ENCODE measurements at regions not wholly inside any gene's neighbourhood (a gene's known extent, or its start where the extent isn't known, plus 50 kb on each side); places are given as distances from the start of the nearest gene placed in this dataset.

- DNase-seq (ENCODE audit: low spot score): no peak
- in situ Hi-C loops (cut with MboI; ENCODE audit: low sequenced_read_pairs, unreplicated experiment): no loop called here
Measured at GRCh38 chr6:100132005-100132404, 138.0 kb upstream of the MCHR2 start.

GRCh38 chr6:100130630-100131029 lies 136.6 kb upstream of the MCHR2 start:
- in situ Hi-C loops (cut with MboI; ENCODE audit: low sequenced_read_pairs, unreplicated experiment): no loop called here
- no peak for DNase-seq (ENCODE audit: low spot score)
- TF ChIP-seq CTCF (IDR thresholded peaks at IDR 0.05; ENCODE audit: borderline replicate concordance, control extremely low read depth, extremely low read depth, insufficient read depth, missing control alignments): no peak

More at GRCh38 chr6:100132005-100132404, 138.0 kb upstream of the MCHR2 start:
- no peak for TF ChIP-seq CTCF (IDR thresholded peaks at IDR 0.05; ENCODE audit: borderline replicate concordance, control extremely low read depth, extremely low read depth, insufficient read depth, missing control alignments)

DNA sequence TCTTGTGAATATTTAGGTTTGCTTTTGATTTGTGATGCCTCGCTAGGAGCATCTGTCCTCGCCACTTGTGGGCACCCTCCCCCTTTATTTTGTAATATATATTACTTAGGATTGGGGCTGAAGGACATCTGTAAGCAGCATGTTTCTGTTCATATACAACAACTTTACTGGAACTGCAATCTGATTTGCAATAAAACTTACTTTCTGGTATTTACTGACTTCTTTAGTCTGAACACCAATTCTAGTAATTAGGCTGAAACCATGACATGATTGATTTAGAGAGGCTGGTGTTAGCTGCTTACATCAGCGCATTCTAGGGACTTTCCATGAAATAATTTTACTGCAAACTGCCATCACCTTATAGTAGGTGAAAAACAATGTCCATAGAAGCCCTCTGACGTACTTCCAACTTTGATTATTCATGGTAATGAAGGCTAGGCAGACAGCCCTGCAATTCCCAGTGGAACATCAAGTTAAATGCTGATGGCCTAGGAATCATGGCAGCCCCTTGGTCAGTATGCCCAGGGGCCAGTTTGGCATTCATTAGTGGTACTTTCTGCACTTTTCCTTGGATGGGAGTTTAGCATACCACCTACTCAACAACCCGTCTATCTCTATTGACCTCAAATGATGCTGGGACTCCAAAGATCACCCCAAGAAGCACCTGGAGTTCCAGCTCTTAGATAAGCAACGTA lies 132.9 kb upstream of the MCHR2 start:
- TF ChIP-seq CTCF (IDR thresholded peaks at IDR 0.05; ENCODE audit: borderline replicate concordance, control extremely low read depth, extremely low read depth, insufficient read depth, missing control alignments): no peak
- in situ Hi-C loops (cut with MboI; ENCODE audit: low sequenced_read_pairs, unreplicated experiment): no loop called here
- DNase-seq (ENCODE audit: low spot score): peak; percentile 17

DNA sequence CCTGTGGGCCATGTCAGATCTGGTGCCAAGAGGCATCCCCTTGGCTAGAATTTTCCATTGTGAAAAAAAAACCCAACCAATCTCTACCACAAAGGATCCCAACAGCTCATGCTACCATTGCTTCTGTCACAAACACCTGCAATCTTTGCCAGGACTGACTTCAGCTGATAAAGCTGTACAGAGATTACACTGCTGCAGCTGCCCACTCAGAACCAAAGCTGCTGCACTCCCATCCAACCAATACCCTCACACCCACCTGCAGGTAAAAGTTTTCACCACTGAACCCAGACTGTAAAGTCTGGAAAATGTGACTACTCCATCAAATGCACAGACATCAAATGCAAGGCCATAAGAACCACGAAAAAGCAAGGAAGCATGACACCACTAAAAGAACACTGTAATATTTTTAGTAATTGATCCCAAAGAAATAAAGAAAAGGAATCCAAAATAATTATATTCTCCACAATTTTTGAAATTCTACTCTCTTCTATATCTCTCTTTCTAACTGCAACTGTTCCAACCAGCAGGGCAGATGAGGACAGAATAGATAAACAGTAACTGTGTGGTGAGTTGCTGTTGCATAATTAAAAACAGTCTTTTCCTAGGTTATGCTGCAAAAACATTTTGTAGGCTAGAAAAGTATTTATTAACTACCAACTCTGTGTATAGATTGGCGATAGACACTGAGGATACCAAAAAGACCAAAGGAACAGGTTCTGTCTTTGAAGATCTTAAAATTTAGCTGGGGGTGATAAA lies 128.0 kb upstream of the MCHR2 start:
- no peak for TF ChIP-seq CTCF (IDR thresholded peaks at IDR 0.05; ENCODE audit: borderline replicate concordance, control extremely low read depth, extremely low read depth, insufficient read depth, missing control alignments)
- DNase-seq (ENCODE audit: low spot score): no peak
- in situ Hi-C loops (cut with MboI; ENCODE audit: low sequenced_read_pairs, unreplicated experiment): loop anchor here (25.0 kb wide), 1 partner anchor 540 kb away; no protein-coding TSS in a partner anchor

DNA sequence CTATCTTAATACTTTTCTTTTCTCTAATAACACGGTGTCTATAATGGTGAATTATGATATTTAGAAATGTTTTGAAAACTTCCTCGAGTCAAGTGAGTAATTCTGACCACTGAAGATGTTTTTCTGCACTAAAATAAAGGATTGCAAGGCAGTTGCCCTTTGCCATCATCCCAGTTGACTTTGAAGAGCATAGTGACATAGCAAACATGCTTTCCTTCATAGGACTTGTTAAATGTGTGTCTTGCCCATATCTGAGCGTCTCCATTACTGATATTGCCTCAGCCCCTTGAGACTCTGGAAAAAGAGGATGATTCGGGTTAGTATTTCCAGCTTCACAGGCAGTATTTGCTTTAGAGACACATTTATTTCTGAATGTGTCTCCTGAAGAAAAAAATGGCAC lies 125.2 kb upstream of the MCHR2 start:
- DNase-seq (ENCODE audit: low spot score): no peak
- in situ Hi-C loops (cut with MboI; ENCODE audit: low sequenced_read_pairs, unreplicated experiment): loop anchor here (10.0 to 25.0 kb wide), 2 partner anchors 366 to 543 kb away; no protein-coding TSS in a partner anchor
- no peak for TF ChIP-seq CTCF (IDR thresholded peaks at IDR 0.05; ENCODE audit: borderline replicate concordance, control extremely low read depth, extremely low read depth, insufficient read depth, missing control alignments)

DNA sequence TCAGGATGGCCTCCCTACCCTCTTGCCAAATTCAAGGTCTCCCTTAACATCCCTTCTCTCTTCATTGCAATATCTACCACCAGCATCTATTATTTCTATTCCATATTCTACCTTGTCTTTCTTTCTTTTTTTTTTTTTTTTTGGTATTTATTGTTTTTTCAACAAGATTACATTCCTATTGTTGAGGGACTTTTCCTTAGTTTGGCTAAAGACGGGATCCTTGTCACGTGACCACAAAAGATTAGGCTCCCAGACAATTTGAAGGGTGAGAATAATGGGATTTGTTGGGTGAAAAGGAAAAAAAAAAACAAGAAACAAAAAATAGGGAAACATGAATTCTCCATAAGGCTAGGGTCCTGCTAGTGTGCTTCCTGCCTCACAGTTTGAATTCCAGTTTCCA lies 124.3 kb upstream of the MCHR2 start:
- in situ Hi-C loops (cut with MboI; ENCODE audit: low sequenced_read_pairs, unreplicated experiment): loop anchor here (10.0 to 25.0 kb wide), 2 partner anchors 366 to 544 kb away; no protein-coding TSS in a partner anchor
- no peak for TF ChIP-seq CTCF (IDR thresholded peaks at IDR 0.05; ENCODE audit: borderline replicate concordance, control extremely low read depth, extremely low read depth, insufficient read depth, missing control alignments)
- DNase-seq (ENCODE audit: low spot score): no peak
